PC-9 (cell line): ENCODE measurements at regions not wholly inside any gene's neighbourhood (a gene's known extent, or its start where the extent isn't known, plus 50 kb on each side); places are given as distances from the start of the nearest gene placed in this dataset.

Experiments used
- EZH2 ChIP-seq: fragments of 200-600 bp; sonication (generic); IDR thresholded peaks from 2 replicates; pipeline ENCODE4 v1.8.0; 2017; ENCODE audit warnings: antibody characterized with exemption, low read depth
- TF ChIP-seq, protein P1 (sequence below): fragments of 200-600 bp; sonication (generic); conservative IDR thresholded peaks from 2 replicates; pipeline ENCODE4 v1.6.1; 2017; ENCODE audit warnings: mixed run types, antibody characterized with exemption, mild to moderate bottlenecking, moderate library complexity

DNA sequence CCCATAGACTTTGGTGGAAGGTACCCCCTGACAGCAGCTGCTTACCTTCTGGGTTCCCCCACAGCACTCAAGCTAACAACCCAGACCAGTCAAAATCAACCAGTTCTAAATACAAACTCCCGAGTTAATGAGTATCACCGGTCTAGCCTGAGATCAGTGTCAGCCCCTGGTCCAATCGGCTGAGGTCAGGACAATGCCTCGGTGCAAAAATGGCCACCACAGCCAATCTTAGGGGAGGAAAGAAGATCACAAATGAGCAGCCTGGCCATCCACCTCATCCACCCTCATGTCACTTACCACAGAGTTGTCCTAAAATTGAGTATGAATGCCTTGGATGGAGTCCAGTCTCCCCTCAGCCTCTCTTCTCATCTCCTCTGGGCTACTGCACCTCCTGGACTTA is 128.5 kb downstream of the PHETA1 start:
- TF ChIP-seq, protein P1, sequence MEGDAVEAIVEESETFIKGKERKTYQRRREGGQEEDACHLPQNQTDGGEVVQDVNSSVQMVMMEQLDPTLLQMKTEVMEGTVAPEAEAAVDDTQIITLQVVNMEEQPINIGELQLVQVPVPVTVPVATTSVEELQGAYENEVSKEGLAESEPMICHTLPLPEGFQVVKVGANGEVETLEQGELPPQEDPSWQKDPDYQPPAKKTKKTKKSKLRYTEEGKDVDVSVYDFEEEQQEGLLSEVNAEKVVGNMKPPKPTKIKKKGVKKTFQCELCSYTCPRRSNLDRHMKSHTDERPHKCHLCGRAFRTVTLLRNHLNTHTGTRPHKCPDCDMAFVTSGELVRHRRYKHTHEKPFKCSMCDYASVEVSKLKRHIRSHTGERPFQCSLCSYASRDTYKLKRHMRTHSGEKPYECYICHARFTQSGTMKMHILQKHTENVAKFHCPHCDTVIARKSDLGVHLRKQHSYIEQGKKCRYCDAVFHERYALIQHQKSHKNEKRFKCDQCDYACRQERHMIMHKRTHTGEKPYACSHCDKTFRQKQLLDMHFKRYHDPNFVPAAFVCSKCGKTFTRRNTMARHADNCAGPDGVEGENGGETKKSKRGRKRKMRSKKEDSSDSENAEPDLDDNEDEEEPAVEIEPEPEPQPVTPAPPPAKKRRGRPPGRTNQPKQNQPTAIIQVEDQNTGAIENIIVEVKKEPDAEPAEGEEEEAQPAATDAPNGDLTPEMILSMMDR: no peak
- TF ChIP-seq EZH2: no peak
